ENCODE measurements at regions not wholly inside any gene's neighbourhood (a gene's known extent, or its start where the extent isn't known, plus 50 kb on each side); places are given as distances from the start of the nearest gene placed in this dataset.
A peak's percentile ranks its signal among the peaks of the same experiment; 100 is the strongest.

DNA sequence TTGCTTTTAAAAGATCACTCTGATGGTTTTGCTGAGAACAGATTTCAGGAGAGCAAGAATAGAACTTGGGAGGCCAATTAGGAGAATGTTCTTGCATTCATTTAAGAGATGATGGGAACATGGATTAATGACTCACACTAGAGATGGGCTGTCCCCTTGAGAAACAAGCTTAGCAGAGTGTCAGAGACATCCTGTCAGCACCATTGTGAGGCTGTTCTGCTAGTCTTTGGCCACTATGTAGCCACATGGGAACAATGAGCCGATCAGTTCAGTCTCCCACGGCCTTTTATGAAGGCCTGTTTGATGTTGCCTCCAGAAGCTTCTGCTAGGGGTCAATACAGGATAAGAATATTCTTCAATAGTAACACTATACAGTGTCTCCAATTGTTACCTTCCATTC lies 113.0 kb upstream of the EYA4 start (continued):
- no peak for TF ChIP-seq SIN3A (IDR thresholded peaks at IDR 0.05; ENCODE audit: borderline replicate concordance, low read depth, low read length)
- TF ChIP-seq JUND (IDR thresholded peaks at IDR 0.05): no peak
- TF ChIP-seq POLR2AphosphoS5 (IDR thresholded peaks at IDR 0.05; ENCODE audit: low read depth, low read length): no peak
- no peak for TF ChIP-seq TEAD4 (IDR thresholded peaks at IDR 0.05; ENCODE audit: borderline replicate concordance, insufficient read depth)

DNA sequence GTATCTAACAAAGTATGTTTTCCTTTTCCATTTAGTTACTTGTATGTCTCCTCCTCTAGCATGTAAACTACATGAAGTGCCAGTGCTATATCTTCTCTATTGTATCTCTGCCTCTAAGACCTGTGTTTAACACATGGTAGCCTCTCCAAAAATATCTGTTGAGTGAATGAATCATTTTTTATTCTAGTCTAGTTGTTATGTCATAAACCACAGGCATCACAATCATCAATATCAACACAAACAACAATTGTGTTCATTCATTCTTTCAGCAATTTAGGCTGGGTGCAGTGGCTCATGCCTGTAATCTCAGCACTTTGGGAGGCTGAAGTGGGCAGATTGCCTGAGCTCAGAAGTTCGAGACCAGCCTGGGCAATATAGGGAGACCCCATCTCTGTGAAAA lies 111.6 kb upstream of the EYA4 start:
- Histone ChIP-seq H3K4me2 (no peak overlapping the region), H3K4me3 (ENCODE audit: low read depth in 2 of 2, low read length in 1 of 2) (no peak overlapping the region), H3K79me2 (ENCODE audit: insufficient read depth) (no peaks in the 10 kb centered on the region), H3F3A (replicated peaks; ENCODE audit: insufficient read depth) (no peaks in the 10 kb centered on the region), H3K36me3 (replicated peaks in 1 of 2; ENCODE audit: control insufficient read depth in 1 of 2, insufficient read depth in 2 of 2, low read length in 1 of 2) (no peaks in the 10 kb centered on the region), H3K9me2 (no peaks in the 10 kb centered on the region), H4K20me1 (ENCODE audit: insufficient read depth) (no peaks in the 10 kb centered on the region), H2AFZ (ENCODE audit: low read depth) (no peak overlapping the region), H3K4me1 (ENCODE audit: control insufficient read depth in 1 of 2, insufficient read depth in 2 of 2, low read depth in 1 of 2, low read length in 1 of 2) (peaks cover 0 to 22% of the 10 kb centered on the region in 2 experiments; a peak in 3 of 4 replicates), H3K27ac (ENCODE audit: low read depth in 2 of 2, low read length in 1 of 2) (no peak overlapping the region), H3K27me3 (ENCODE audit: insufficient read depth) (no peaks in the 10 kb centered on the region), H3K9ac (no peak overlapping the region), H3K9me3 (no peaks in the 10 kb centered on the region)
- 88% methylated on average over 1 of the region's 1 CpG for WGBS (ENCODE audit: low lambda C conversion rate)
- CTCF ChIA-PET: interaction anchor here (1.4 kb wide), 1 partner anchor 18 kb away, joined by 3 read pairs; no protein-coding TSS in a partner anchor
- no peak for DNase-seq
- POLR2A ChIA-PET: no interaction called here
- TF ChIP-seq, protein P1, sequence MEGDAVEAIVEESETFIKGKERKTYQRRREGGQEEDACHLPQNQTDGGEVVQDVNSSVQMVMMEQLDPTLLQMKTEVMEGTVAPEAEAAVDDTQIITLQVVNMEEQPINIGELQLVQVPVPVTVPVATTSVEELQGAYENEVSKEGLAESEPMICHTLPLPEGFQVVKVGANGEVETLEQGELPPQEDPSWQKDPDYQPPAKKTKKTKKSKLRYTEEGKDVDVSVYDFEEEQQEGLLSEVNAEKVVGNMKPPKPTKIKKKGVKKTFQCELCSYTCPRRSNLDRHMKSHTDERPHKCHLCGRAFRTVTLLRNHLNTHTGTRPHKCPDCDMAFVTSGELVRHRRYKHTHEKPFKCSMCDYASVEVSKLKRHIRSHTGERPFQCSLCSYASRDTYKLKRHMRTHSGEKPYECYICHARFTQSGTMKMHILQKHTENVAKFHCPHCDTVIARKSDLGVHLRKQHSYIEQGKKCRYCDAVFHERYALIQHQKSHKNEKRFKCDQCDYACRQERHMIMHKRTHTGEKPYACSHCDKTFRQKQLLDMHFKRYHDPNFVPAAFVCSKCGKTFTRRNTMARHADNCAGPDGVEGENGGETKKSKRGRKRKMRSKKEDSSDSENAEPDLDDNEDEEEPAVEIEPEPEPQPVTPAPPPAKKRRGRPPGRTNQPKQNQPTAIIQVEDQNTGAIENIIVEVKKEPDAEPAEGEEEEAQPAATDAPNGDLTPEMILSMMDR (IDR thresholded peaks at IDR 0.05): no peak

DNA sequence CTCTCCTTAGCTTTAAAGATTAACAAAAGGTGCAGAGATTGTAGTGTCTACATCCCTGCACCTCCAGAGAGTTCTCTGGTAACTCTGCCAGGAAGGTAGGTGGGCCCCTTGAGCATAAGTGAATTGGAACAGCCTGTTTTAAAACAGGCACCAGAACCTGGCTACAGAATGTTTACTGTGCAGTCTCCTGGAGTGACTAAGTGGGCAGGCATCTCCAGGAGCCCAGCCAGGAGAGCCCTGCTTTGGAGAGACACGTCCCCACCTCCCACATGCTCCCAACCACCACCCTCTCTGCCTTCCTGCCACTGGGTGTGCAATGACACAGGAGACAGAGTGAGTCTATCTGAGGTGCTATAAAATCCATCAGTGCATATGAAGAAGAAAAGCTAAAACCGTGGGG lies 110.3 kb upstream of the EYA4 start:
- H2AFZ ChIP-seq (ENCODE audit: low read depth): no peak overlapping the region
- no peaks in the 10 kb centered on the region for H3K36me3 ChIP-seq (replicated peaks in 1 of 2; ENCODE audit: control insufficient read depth in 1 of 2, insufficient read depth in 2 of 2, low read length in 1 of 2)
- no peaks in the 10 kb centered on the region for H3K27me3 ChIP-seq (ENCODE audit: insufficient read depth)
- TF ChIP-seq TEAD4 (IDR thresholded peaks at IDR 0.05; ENCODE audit: borderline replicate concordance, insufficient read depth): 0 out of 2 replicates have a peak, but pooled peaks have one; percentile 21
- TF ChIP-seq ELF1 (IDR thresholded peaks at IDR 0.05): no peak
- TF ChIP-seq, protein P1 (IDR thresholded peaks at IDR 0.05): no peak
- TF ChIP-seq RCOR1 (IDR thresholded peaks at IDR 0.05; ENCODE audit: low read length): no peak
- TF ChIP-seq FOSL2 (IDR thresholded peaks at IDR 0.05; ENCODE audit: borderline replicate concordance, low read depth): peak; percentile 64
- TF ChIP-seq YY1 (IDR thresholded peaks at IDR 0.05; ENCODE audit: low read depth): no peak
- TF ChIP-seq, protein P2, sequence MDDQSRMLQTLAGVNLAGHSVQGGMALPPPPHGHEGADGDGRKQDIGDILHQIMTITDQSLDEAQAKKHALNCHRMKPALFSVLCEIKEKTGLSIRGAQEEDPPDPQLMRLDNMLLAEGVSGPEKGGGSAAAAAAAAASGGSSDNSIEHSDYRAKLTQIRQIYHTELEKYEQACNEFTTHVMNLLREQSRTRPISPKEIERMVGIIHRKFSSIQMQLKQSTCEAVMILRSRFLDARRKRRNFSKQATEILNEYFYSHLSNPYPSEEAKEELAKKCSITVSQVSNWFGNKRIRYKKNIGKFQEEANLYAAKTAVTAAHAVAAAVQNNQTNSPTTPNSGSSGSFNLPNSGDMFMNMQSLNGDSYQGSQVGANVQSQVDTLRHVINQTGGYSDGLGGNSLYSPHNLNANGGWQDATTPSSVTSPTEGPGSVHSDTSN (IDR thresholded peaks at IDR 0.05): peak; percentile 21; the same call in 1 of the 2 replicates
- peak; percentile 49 for TF ChIP-seq TCF12 (IDR thresholded peaks at IDR 0.05)
- TF ChIP-seq, protein P3, sequence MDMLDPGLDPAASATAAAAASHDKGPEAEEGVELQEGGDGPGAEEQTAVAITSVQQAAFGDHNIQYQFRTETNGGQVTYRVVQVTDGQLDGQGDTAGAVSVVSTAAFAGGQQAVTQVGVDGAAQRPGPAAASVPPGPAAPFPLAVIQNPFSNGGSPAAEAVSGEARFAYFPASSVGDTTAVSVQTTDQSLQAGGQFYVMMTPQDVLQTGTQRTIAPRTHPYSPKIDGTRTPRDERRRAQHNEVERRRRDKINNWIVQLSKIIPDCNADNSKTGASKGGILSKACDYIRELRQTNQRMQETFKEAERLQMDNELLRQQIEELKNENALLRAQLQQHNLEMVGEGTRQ (IDR thresholded peaks at IDR 0.05; ENCODE audit: borderline replicate concordance, low read depth, low read length): no peak
- peak; percentile 60; the same call in 1 of the 2 replicates for TF ChIP-seq JUND (IDR thresholded peaks at IDR 0.05)
- peak in 1 of 2 experiments; percentile 56; a peak in 1 of 4 replicates for TF ChIP-seq EP300 (IDR thresholded peaks at IDR 0.05; ENCODE audit: borderline replicate concordance in 1 of 2, low read depth in 1 of 2, low read length in 1 of 2)
- peak; percentile 55; the same call in 1 of the 2 replicates for TF ChIP-seq NFIC (IDR thresholded peaks at IDR 0.05; ENCODE audit: borderline replicate concordance)
- TF ChIP-seq FOXM1 (IDR thresholded peaks at IDR 0.05; ENCODE audit: low read depth): no peak
- no peaks in the 10 kb centered on the region for H3K9me3 ChIP-seq
- peak overlapping the region in 1 of 2 experiments; percentile 85; a peak in 2 of 4 replicates for H3K27ac ChIP-seq (ENCODE audit: low read depth in 2 of 2, low read length in 1 of 2)
- H3K9ac ChIP-seq: no peak overlapping the region
- no peaks in the 10 kb centered on the region for H3K79me2 ChIP-seq (ENCODE audit: insufficient read depth)
- ChIA-PET CTCF (interaction anchor here (1.1 to 1.4 kb wide), 4 partner anchors 22 to 167 kb away, joined by 3 read pairs; no protein-coding TSS in a partner anchor), POLR2A (no interaction called here)
- H4K20me1 ChIP-seq (ENCODE audit: insufficient read depth): no peaks in the 10 kb centered on the region
- H3K4me1 ChIP-seq (ENCODE audit: control insufficient read depth in 1 of 2, insufficient read depth in 2 of 2, low read depth in 1 of 2, low read length in 1 of 2): peaks cover 0 to 22% of the 10 kb centered on the region in 2 experiments; a peak in 3 of 4 replicates
- H3K4me3 ChIP-seq (ENCODE audit: low read depth in 2 of 2, low read length in 1 of 2): no peak overlapping the region
- H3K9me2 ChIP-seq: no peaks in the 10 kb centered on the region
- WGBS (ENCODE audit: low lambda C conversion rate): 40% methylated on average over 2 of the region's 2 CpGs
- no peak overlapping the region for H3K4me2 ChIP-seq
- no peaks in the 10 kb centered on the region for H3F3A ChIP-seq (replicated peaks; ENCODE audit: insufficient read depth)
- no peak for DNase-seq

All from SK-N-SH (cell line).